GM10248 (cell line): ENCODE measurements at regions not wholly inside any gene's neighbourhood (a gene's known extent, or its start where the extent isn't known, plus 50 kb on each side); places are given as distances from the start of the nearest gene placed in this dataset.

Experiments
- CTCF ChIA-PET: fragments of 300-600 bp; sonication (Branson Sonifier 250); formaldehyde crosslinking; extraction: SDS; loops from one replicate; lab custom pipeline; 2021; ENCODE audit warnings: antibody characterized with exemption; lab: Yijun Ruan, JAX
- POLR2A ChIA-PET: fragments of 350-650 bp; sonication (Branson Sonifier 250); formaldehyde crosslinking; extraction: SDS; loops from one replicate; lab custom pipeline; 2020; ENCODE audit warnings: antibody characterized with exemption; lab: Yijun Ruan, JAX
- DNase-seq: peaks from one replicate; pipeline ENCODE4 v3.0.0; 2012; ENCODE audit errors: extremely low spot score
- TF ChIP-seq, protein P1 (sequence below): IDR thresholded peaks from 2 replicates; pipeline ENCODE4 v1.5.1; 2012; ENCODE audit warnings: mild to moderate bottlenecking, low read depth; ENCODE audit errors: extremely low read depth, missing control alignments, control extremely low read depth

DNA sequence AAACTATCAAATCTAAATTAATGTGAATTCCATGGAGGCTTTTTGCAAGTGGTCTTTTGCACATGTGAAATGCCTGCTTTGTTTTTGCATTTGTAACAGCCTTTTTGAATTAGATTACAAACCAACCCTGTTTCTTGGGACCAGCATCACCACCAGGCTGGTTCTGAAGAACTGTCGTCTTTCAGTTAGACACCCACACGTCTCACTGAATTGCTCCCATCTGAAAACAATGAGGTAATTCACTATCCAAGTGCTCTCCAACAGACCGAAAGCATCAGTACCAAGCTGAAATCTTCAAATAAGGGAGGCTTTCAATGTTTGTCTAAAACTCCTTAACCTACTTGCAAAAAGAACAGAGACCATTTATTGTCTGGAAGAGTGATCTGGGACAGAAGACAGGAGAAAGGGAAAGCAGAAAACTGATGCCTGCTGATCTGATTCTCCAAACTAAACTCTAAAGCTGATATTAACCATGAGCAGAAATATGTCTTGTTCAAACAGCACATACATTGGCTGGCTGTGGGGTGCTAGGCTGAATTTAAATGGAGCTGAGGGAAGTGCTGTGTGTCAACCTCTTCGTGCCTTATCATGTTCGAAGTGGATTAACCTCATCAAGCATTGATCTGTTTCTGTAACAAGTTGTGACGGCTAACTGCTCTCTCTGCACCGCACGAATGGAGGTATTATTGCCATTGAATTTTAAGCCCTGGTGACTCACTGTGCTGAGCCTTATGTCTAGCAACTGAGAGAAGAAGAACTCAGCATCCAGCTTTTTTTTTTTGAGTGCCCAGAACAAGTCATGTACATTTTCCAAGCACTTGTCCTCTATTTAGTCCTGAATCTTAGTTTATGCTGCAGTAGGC lies 213.7 kb upstream of the P2RY1 start:
- DNase-seq, result no peak
- ChIA-PET POLR2A (no interaction called here), CTCF (interaction anchor here (1.2 to 1.9 kb wide), 3 partner anchors 28 to 97 kb away, joined by 3 to 4 read pairs (median 3); no protein-coding TSS in a partner anchor)
- TF ChIP-seq, protein P1, sequence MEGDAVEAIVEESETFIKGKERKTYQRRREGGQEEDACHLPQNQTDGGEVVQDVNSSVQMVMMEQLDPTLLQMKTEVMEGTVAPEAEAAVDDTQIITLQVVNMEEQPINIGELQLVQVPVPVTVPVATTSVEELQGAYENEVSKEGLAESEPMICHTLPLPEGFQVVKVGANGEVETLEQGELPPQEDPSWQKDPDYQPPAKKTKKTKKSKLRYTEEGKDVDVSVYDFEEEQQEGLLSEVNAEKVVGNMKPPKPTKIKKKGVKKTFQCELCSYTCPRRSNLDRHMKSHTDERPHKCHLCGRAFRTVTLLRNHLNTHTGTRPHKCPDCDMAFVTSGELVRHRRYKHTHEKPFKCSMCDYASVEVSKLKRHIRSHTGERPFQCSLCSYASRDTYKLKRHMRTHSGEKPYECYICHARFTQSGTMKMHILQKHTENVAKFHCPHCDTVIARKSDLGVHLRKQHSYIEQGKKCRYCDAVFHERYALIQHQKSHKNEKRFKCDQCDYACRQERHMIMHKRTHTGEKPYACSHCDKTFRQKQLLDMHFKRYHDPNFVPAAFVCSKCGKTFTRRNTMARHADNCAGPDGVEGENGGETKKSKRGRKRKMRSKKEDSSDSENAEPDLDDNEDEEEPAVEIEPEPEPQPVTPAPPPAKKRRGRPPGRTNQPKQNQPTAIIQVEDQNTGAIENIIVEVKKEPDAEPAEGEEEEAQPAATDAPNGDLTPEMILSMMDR, result no peak

DNA sequence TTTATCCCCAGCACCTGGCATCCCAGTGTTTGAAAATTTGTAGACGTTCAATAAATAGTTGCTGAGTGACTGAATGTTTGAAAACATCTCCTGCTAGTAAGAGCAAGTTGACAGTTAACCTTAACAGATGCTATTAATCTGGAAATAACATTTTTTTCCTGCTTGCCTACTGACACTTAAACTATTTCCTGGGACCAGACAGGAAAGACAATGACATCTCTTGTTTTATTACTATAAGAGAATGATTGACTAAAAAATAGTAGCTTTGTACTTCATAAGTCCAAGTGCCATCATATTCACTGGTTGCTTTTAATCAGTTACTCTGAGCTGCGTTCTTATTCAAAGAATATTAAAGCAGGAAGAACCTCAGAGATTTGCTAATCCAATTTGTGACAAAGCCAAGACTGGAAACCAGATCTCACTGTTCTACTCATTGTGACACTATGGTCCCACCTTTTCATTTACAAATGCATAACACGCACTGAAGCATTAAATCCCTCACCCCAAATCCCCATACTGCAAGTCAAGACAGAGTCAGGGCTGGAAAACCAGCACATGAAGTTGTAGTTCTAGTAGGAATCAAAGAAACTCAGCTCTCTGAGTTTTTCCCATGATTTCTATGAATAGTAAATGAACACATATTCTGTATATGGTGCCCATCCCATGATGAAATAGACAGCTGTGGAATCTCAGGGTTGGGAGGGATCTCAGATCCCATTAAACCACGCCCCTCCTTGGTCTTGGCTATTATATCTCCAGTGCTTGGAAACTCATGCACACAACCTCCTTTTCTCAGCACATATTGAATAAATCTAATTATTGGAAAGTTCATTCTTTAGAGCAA lies 212.7 kb upstream of the P2RY1 start:
- POLR2A ChIA-PET, result no interaction called here
- TF ChIP-seq, protein P1, result no peak
- no peak for DNase-seq
- CTCF ChIA-PET, result interaction anchor here (1.9 kb wide), 1 partner anchor 27 kb away, joined by 4 read pairs; no protein-coding TSS in a partner anchor

DNA sequence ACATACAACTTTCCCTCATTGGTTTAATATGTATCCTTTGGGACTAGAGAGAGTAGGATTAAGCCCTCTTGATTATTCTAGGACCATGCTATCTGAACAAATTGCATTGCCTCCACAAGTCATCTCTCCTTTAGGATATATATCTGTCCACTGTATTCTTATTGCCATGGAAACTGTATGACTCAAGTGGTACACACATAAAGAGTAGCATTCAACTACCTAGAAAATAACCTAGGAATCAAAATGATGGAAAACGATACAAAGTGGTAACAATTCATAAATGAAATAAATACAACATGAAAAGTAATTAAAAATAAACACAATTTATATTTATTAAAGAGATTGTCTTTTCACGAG lies 212.1 kb upstream of the P2RY1 start:
- ChIA-PET CTCF (no interaction called here), POLR2A (no interaction called here)
- TF ChIP-seq, protein P1, result no peak
- no peak for DNase-seq

DNA sequence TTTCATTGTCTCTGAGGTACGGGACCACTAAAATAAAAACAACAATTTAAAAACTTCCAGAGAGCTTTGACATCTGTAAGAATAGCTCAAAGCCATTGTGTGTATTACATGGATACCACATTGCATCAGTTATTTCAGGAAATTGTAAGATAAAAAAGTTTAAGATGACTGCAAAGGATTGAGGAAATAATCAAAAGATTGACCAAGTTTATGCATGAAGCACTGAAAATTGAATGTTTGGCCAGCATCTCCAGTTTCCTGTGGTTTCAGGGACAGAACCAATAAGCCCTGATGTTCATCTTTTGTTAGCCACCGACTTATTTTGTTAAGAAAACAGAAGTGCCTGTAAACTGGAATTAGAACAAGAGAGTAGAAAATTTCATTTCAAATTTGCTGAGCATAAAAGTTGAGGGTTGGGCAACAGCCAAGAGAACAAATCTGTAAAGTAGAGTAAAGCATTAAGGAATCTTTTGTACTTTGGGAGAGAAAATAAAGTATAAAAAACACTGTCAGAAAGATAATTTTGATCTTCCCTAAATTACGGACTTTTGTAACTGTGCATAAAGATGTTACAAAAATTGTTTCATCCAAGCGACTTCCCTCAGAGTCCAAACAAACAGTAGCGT lies 211.5 kb upstream of the P2RY1 start:
- POLR2A ChIA-PET, result no interaction called here
- CTCF ChIA-PET, result interaction anchor here (1.0 kb wide), 1 partner anchor 26 kb away, joined by 3 read pairs; no protein-coding TSS in a partner anchor
- TF ChIP-seq, protein P1, result no peak
- no peak for DNase-seq

DNA sequence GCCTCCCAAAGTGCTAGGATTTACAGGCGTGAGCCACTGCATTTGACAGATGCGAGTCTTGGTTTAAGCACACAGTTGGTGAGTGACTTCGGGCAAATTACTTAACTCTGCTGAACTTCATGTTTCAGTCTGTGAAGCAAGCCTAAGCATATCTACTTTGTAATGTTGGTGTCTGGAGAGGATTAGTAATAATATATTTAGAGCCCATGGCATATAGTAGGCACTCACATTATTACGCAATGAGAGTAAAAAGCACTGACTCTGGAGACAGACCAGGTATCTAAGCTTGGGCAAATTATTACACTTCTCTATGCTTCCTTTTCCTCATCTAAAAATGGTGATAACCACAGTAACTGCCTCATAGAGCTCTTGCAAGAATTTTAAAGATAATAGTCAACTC lies 208.7 kb upstream of the P2RY1 start:
- TF ChIP-seq, protein P1, result no peak
- ChIA-PET POLR2A (no interaction called here), CTCF (interaction anchor here (1.8 kb wide), 1 partner anchor 11 kb away, joined by 6 read pairs; no protein-coding TSS in a partner anchor)
- DNase-seq, result no peak

DNA sequence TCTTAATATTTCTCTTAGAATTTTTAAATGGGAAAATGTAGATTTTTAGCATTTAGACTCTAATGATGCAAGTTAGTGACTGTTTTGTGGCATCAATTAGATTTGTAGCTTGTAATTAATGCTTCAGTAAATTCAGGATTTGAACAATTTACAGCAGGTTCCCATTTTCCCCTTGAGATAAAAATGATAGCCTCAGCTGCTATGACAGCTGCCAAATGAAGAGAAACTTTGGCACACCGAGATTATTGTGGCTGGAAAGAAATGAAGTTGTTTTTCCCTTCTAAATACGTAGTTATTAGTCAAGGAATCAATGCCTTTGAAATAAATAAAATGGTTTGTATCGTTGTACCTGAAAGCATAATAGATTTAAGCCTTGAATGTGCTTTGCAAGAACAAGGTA lies 206.4 kb upstream of the P2RY1 start:
- POLR2A ChIA-PET, result no interaction called here
- DNase-seq, result no peak
- CTCF ChIA-PET, result interaction anchor here (1.3 to 1.6 kb wide), 2 partner anchors 19 to 206 kb away, joined by 3 to 7 read pairs; partner anchors contain the start of gene P2RY1
- TF ChIP-seq, protein P1, result no peak
